Tibial nerve (tissue), 4 donors: ENCODE measurements at regions not wholly inside any gene's neighbourhood (a gene's known extent, or its start where the extent isn't known, plus 50 kb on each side); places are given as distances from the start of the nearest gene placed in this dataset.

ENCODE experiments used
- DNase-seq, 2 donors: peaks; one replicate each; pipeline ENCODE4 v3.0.0-alpha.2; 2019; ENCODE audit warnings: low spot score in 2 of 2
- H3K27ac ChIP-seq, 4 donors: fragments of 200-600 bp; sonication (generic) in 3 of 4; one replicate each; pipeline ENCODE4 v1.5.1; 2017 to 2019; ENCODE audit warnings: mild to moderate bottlenecking in 1 of 4
- H3K27me3 ChIP-seq, 2 donors: fragments of 200-600 bp; sonication (generic) in 1 of 2; one replicate each; pipeline versions ENCODE4 v1.5.1 to v1.6.0; 2017 to 2019
- H3K36me3 ChIP-seq, 3 donors: fragments of 200-600 bp; sonication (generic); one replicate each; pipeline ENCODE4 v1.5.1; 2018 to 2019
- H3K4me1 ChIP-seq, 4 donors: fragments of 200-600 bp; sonication (generic) in 3 of 4; one replicate each; pipeline ENCODE4 v1.5.1; 2017 to 2019
- H3K4me3 ChIP-seq, 4 donors: fragments of 200-600 bp; sonication (generic) in 3 of 4; one replicate each; pipeline ENCODE4 v1.5.1; 2017 to 2019; ENCODE audit warnings: mild to moderate bottlenecking in 1 of 4, moderate library complexity in 1 of 4
- H3K9me3 ChIP-seq, 4 donors: fragments of 200-600 bp; sonication (generic) in 3 of 4; one replicate each; pipeline ENCODE4 v1.5.1; 2017 to 2019
- CTCF ChIP-seq, 5 experiments: fragments of 200-600 bp in 3 of 5; fragments of 450-650 bp in 2 of 5; sonication (generic) in 3 of 5; IDR thresholded peaks; one replicate each; pipeline ENCODE4 v1.5.1; 2016 to 2019; ENCODE audit warnings: antibody characterized with exemption in 5 of 5, mild to moderate bottlenecking in 3 of 5, moderate library complexity in 2 of 5
- EP300 ChIP-seq, 2 donors: sonication (generic); formaldehyde crosslinking; IDR thresholded peaks; one replicate each; pipeline ENCODE4 v1.6.1; 2017; ENCODE audit warnings: antibody characterized with exemption in 2 of 2, mild to moderate bottlenecking in 1 of 2
- POLR2A ChIP-seq, 2 donors: fragments of 450-650 bp; IDR thresholded peaks; one replicate each; pipeline ENCODE4 v1.6.1; 2017; ENCODE audit warnings: antibody characterized with exemption in 2 of 2, mild to moderate bottlenecking in 2 of 2, moderate library complexity in 2 of 2
- WGBS, 2 donors: methylation state at CpG; one replicate each; pipeline ENCODE4 v1.1.5; 2018; 5-methylcytosine and 5-hydroxymethylcytosine counted together

- TF ChIP-seq EP300 (IDR thresholded peaks at IDR 0.05) (no peak), POLR2A (IDR thresholded peaks at IDR 0.05) (no peak), CTCF (IDR thresholded peaks at IDR 0.05) (no peak)
- H3K27ac ChIP-seq = no peak overlapping the region
- H3K27me3 ChIP-seq = no peaks in the 10 kb centered on the region
- no peak overlapping the region for H3K4me3 ChIP-seq
- H3K36me3 ChIP-seq = no peaks in the 10 kb centered on the region
- H3K4me1 ChIP-seq = peaks cover 0 to 5% (median 0%) of the 10 kb centered on the region in 4 donors
- 21 to 31% methylated on average over 8 of the region's 8 CpGs for WGBS, 2 donors
- no peak for DNase-seq
- no peaks in the 10 kb centered on the region for H3K9me3 ChIP-seq
Measured at GRCh38 chr1:25066256-25066655, 136.2 kb upstream of the RUNX3 start.

- Histone ChIP-seq H3K27ac (no peak overlapping the region), H3K27me3 (no peaks in the 10 kb centered on the region), H3K9me3 (no peaks in the 10 kb centered on the region), H3K4me1 (peaks cover 0 to 5% (median 0%) of the 10 kb centered on the region in 4 donors), H3K4me3 (no peak overlapping the region), H3K36me3 (no peaks in the 10 kb centered on the region)
- no peak for DNase-seq
- TF ChIP-seq POLR2A (IDR thresholded peaks at IDR 0.05) (no peak), EP300 (IDR thresholded peaks at IDR 0.05) (no peak), CTCF (IDR thresholded peaks at IDR 0.05) (no peak)
- WGBS, 2 donors = 42% methylated on average over 3 to 17 of the region's 18 CpGs
Measured at GRCh38 chr1:25065795-25066238, 135.7 kb upstream of the RUNX3 start.

- Histone ChIP-seq H3K27me3 (no peaks in the 10 kb centered on the region), H3K9me3 (no peaks in the 10 kb centered on the region), H3K36me3 (no peaks in the 10 kb centered on the region), H3K27ac (no peak overlapping the region), H3K4me3 (no peak overlapping the region), H3K4me1 (peaks cover 0 to 5% (median 0%) of the 10 kb centered on the region in 4 donors)
- WGBS, 2 donors = 56 to 64% methylated on average over 6 to 7 of the region's 8 CpGs
- no peak for DNase-seq
- TF ChIP-seq POLR2A (IDR thresholded peaks at IDR 0.05) (no peak), CTCF (IDR thresholded peaks at IDR 0.05) (no peak), EP300 (IDR thresholded peaks at IDR 0.05) (no peak)
Measured at GRCh38 chr1:25065321-25065721, 135.2 kb upstream of the RUNX3 start.

- TF ChIP-seq POLR2A (IDR thresholded peaks at IDR 0.05) = no peak
- no peak for TF ChIP-seq CTCF (IDR thresholded peaks at IDR 0.05)
- TF ChIP-seq EP300 (IDR thresholded peaks at IDR 0.05) = no peak
- no peaks in the 10 kb centered on the region for H3K9me3 ChIP-seq
- H3K4me1 ChIP-seq = peaks cover 0 to 5% (median 0%) of the 10 kb centered on the region in 4 donors
- no peak overlapping the region for H3K27ac ChIP-seq
- H3K27me3 ChIP-seq = no peaks in the 10 kb centered on the region
- DNase-seq = no peak
- WGBS, 2 donors = 72 to 79% methylated on average over 7 of the region's 7 CpGs
- no peak overlapping the region for H3K4me3 ChIP-seq
- H3K36me3 ChIP-seq = no peaks in the 10 kb centered on the region
Measured at GRCh38 chr1:25064465-25065240, 134.6 kb upstream of the RUNX3 start.

- no peak for DNase-seq
- Histone ChIP-seq H3K9me3 (no peaks in the 10 kb centered on the region), H3K36me3 (no peaks in the 10 kb centered on the region), H3K4me1 (peaks cover 0 to 5% (median 0%) of the 10 kb centered on the region in 4 donors), H3K27ac (no peak overlapping the region), H3K27me3 (no peaks in the 10 kb centered on the region), H3K4me3 (no peak overlapping the region)
- TF ChIP-seq EP300 (IDR thresholded peaks at IDR 0.05) = no peak
- no peak for TF ChIP-seq POLR2A (IDR thresholded peaks at IDR 0.05)
- no peak for TF ChIP-seq CTCF (IDR thresholded peaks at IDR 0.05)
- 72 to 76% methylated on average over 10 of the region's 10 CpGs for WGBS, 2 donors
Measured at GRCh38 chr1:25063591-25064416, 133.7 kb upstream of the RUNX3 start.
